Endothelial cell of umbilical vein (primary cell): ENCODE measurements at regions not wholly inside any gene's neighbourhood (a gene's known extent, or its start where the extent isn't known, plus 50 kb on each side); places are given as distances from the start of the nearest gene placed in this dataset.

Experiments used
- EZH2 ChIP-seq: IDR thresholded peaks from 2 replicates; pipeline ENCODE4 v1.6.1; 2012; ENCODE audit warnings: borderline replicate concordance, low read depth, mild to moderate bottlenecking, moderate library complexity, low read length, inconsistent platforms; ENCODE audit not compliant: severe bottlenecking
- POLR2A ChIP-seq: IDR thresholded peaks from 2 replicates; pipeline ENCODE4 v1.6.1; 2012; ENCODE audit warnings: low read depth, mild to moderate bottlenecking, control low read depth, low read length
- POLR2AphosphoS5 ChIP-seq: IDR thresholded peaks from 2 replicates; pipeline ENCODE4 v1.6.1; 2012; ENCODE audit warnings: low read depth, mild to moderate bottlenecking, control low read depth, low read length, moderate library complexity; ENCODE audit not compliant: insufficient read depth
- TF ChIP-seq, protein P1 (sequence below), 2 donors: IDR thresholded peaks; 1 replicate in 1 of 2; 2 replicates in 1 of 2; pipeline ENCODE4 v1.5.1; 2011; ENCODE audit warnings: low read length in 2 of 2, mild to moderate bottlenecking in 2 of 2, moderate library complexity in 2 of 2, control low read depth in 1 of 2, inconsistent platforms in 1 of 2, low read depth in 1 of 2; ENCODE audit not compliant: insufficient read depth in 1 of 2; ENCODE audit errors: extremely low read depth in 1 of 2

DNA sequence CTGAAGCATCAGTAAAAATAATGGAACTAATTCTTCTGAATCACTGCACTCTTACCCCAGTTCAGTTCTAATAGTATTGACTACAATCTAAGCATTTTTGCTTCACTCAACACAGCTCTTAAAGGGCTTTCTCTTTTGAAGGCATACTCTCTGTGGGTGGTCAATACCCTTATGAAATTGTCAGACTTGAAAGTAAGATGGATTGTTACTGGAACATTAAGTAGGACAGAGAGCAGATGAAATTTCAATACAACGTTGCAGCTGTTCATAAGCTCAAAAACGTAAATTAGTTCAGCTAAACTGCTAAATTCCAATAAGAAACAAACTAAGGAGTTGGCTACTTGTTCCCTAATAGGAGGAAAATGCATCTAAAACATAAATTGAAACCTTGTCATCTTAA lies 352.3 kb upstream of the TENM3 start:
- TF ChIP-seq, protein P1, sequence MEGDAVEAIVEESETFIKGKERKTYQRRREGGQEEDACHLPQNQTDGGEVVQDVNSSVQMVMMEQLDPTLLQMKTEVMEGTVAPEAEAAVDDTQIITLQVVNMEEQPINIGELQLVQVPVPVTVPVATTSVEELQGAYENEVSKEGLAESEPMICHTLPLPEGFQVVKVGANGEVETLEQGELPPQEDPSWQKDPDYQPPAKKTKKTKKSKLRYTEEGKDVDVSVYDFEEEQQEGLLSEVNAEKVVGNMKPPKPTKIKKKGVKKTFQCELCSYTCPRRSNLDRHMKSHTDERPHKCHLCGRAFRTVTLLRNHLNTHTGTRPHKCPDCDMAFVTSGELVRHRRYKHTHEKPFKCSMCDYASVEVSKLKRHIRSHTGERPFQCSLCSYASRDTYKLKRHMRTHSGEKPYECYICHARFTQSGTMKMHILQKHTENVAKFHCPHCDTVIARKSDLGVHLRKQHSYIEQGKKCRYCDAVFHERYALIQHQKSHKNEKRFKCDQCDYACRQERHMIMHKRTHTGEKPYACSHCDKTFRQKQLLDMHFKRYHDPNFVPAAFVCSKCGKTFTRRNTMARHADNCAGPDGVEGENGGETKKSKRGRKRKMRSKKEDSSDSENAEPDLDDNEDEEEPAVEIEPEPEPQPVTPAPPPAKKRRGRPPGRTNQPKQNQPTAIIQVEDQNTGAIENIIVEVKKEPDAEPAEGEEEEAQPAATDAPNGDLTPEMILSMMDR (IDR thresholded peaks at IDR 0.05; ENCODE audit: extremely low read depth in 1 of 2, insufficient read depth in 1 of 2, low read depth in 1 of 2, low read length in 2 of 2), result no peak
- no peak for TF ChIP-seq EZH2
- TF ChIP-seq POLR2AphosphoS5, result no peak
- TF ChIP-seq POLR2A, result no peak
